GM12878 (cell line): ENCODE measurements at regions not wholly inside any gene's neighbourhood (a gene's known extent, or its start where the extent isn't known, plus 50 kb on each side); places are given as distances from the start of the nearest gene placed in this dataset.

Experiments
- ATAC-seq: fragments of 200-7000 bp; cut with Tn5 transposase; 3 replicates; pipeline ENCODE4 v1.9.1; 2020; ENCODE audit warnings: mild to moderate bottlenecking, moderate library complexity
- BruUV-seq: library from RNA; stranded (reverse); fragments of 400-500 nt; replicated peaks from 2 replicates; lab custom pipeline; 2021; lab: Mats Ljungman, UMichigan
- CTCF ChIA-PET: fragments of 300-600 bp; sonication (Branson Sonifier 250); formaldehyde crosslinking; extraction: SDS; loops from one replicate; lab custom pipeline; 2021; ENCODE audit warnings: inconsistent platforms; lab: Yijun Ruan, JAX
- POLR2A ChIA-PET: fragments of 350-600 bp; formaldehyde crosslinking; extraction: SDS; loops from one replicate; lab custom pipeline; 2021; ENCODE audit warnings: inconsistent platforms; lab: Charles Lee
- RAD21 ChIA-PET: fragments of 300-600 bp; sonication (Branson Sonifier 250); formaldehyde crosslinking; loops from one replicate; lab custom pipeline; 2023; ENCODE audit warnings: antibody characterized with exemption; ENCODE audit not compliant: unreplicated experiment; lab: Charles Lee
- SMC1A ChIA-PET: fragments of 300-600 bp; sonication (Branson Sonifier 250); formaldehyde crosslinking; loops from one replicate; lab custom pipeline; 2023; ENCODE audit not compliant: unreplicated experiment, uncharacterized antibody; lab: Charles Lee
- DNase-seq: peaks from one replicate; pipeline ENCODE4 v3.0.0-alpha.2; 2011; ENCODE audit warnings: low read depth, low spot score
- FAIRE-seq: peaks from 3 replicates; lab custom pipeline; 2011; peaks lifted over from hg19 to GRCh38; lab: Jason Lieb, UNC
- H2AFZ ChIP-seq: 2 replicates; pipeline ENCODE4 v1.6.0; 2011; ENCODE audit warnings: low read depth, low read length, control low read depth; ENCODE audit not compliant: control insufficient read depth
- H3K27ac ChIP-seq: 2 replicates; pipeline ENCODE4 v1.5.1; 2011; ENCODE audit warnings: control low read depth; ENCODE audit not compliant: control insufficient read depth, insufficient read depth
- H3K27me3 ChIP-seq, 2 experiments: replicated peaks in 1 of 2; 2 replicates each; pipeline versions ENCODE4 v1.6.0 to v1.6.1; 2011; ENCODE audit warnings: low read length in 1 of 2; ENCODE audit not compliant: control insufficient read depth in 2 of 2, insufficient read depth in 2 of 2
- H3K36me3 ChIP-seq, 2 experiments: 2 replicates each; pipeline ENCODE4 v1.5.1; 2011; ENCODE audit warnings: low read length in 1 of 2; ENCODE audit not compliant: control insufficient read depth in 2 of 2, insufficient read depth in 2 of 2
- H3K4me1 ChIP-seq: 2 replicates; pipeline ENCODE4 v1.6.1; 2011; ENCODE audit warnings: mild to moderate bottlenecking, low read length, moderate library complexity, mixed read lengths; ENCODE audit not compliant: control insufficient read depth, insufficient read depth
- H3K4me2 ChIP-seq: 2 replicates; pipeline ENCODE4 v1.6.0; 2011; ENCODE audit warnings: control low read depth; ENCODE audit not compliant: control insufficient read depth, insufficient read depth
- H3K4me3 ChIP-seq: fragments of 200-600 bp; sonication (generic); 2 replicates; pipeline ENCODE4 v1.5.1; 2016
- H3K79me2 ChIP-seq: 2 replicates; pipeline ENCODE4 v1.6.0; 2011; ENCODE audit warnings: low read length; ENCODE audit not compliant: control insufficient read depth, insufficient read depth
- H3K9ac ChIP-seq: 2 replicates; pipeline ENCODE4 v1.8.0; 2011; ENCODE audit warnings: low read length, control low read depth, mixed read lengths; ENCODE audit not compliant: control insufficient read depth, insufficient read depth
- H3K9me3 ChIP-seq: replicated peaks from 3 replicates; pipeline ENCODE4 v1.5.1; 2011; ENCODE audit warnings: mild to moderate bottlenecking, low read length; ENCODE audit not compliant: control insufficient read depth, insufficient read depth
- H4K20me1 ChIP-seq: 2 replicates; pipeline ENCODE4 v1.6.0; 2011; ENCODE audit not compliant: control insufficient read depth, insufficient read depth
- CREB1 ChIP-seq: IDR thresholded peaks from 2 replicates; pipeline ENCODE4 v1.6.1; 2012; ENCODE audit warnings: low read depth, mild to moderate bottlenecking, inconsistent platforms
- EED ChIP-seq: sonication (generic); IDR thresholded peaks from 2 replicates; pipeline ENCODE4 v1.6.1; 2016; ENCODE audit warnings: antibody characterized with exemption, low read depth
- ESRRA ChIP-seq: IDR thresholded peaks from 2 replicates; pipeline ENCODE4 v1.6.1; 2012; ENCODE audit warnings: mild to moderate bottlenecking, low read length, improper control_type of control experiment
- FOS ChIP-seq: IDR thresholded peaks from 3 replicates; pipeline ENCODE4 v1.6.1; 2011; ENCODE audit warnings: borderline replicate concordance; ENCODE audit not compliant: insufficient read length; ENCODE audit errors: extremely low read depth
- HSF1 ChIP-seq: fragments of 150-350 bp; IDR thresholded peaks from 2 replicates; pipeline ENCODE4 v1.6.1; 2014; ENCODE audit warnings: mild to moderate bottlenecking, low read depth, low read length
- IKZF1 ChIP-seq: fragments of 450-650 bp; conservative IDR thresholded peaks from 2 replicates; pipeline ENCODE4 v1.6.1; 2017; ENCODE audit warnings: antibody characterized with exemption, mild to moderate bottlenecking
- MAX ChIP-seq: IDR thresholded peaks from 2 replicates; pipeline ENCODE4 v1.6.1; 2012; ENCODE audit warnings: low read depth, low read length, improper control_type of control experiment
- NFYA ChIP-seq: IDR thresholded peaks from 2 replicates; pipeline ENCODE4 v1.6.1; 2011; ENCODE audit warnings: low read depth, mild to moderate bottlenecking, low read length, improper control_type of control experiment, borderline replicate concordance
- SP1 ChIP-seq: IDR thresholded peaks from one replicate; pipeline ENCODE4 v1.6.1; 2011; ENCODE audit warnings: low read depth, low read length
- ZBED1 ChIP-seq: IDR thresholded peaks from 2 replicates; pipeline ENCODE4 v1.6.1; 2016; ENCODE audit warnings: borderline replicate concordance
- ZNF217 ChIP-seq: fragments of 450-650 bp; IDR thresholded peaks from 2 replicates; pipeline ENCODE4 v1.6.1; 2017; ENCODE audit warnings: antibody characterized with exemption, mild to moderate bottlenecking
- ZSCAN29 ChIP-seq: fragments of 450-650 bp; IDR thresholded peaks from 2 replicates; pipeline ENCODE4 v1.6.1; 2017; ENCODE audit warnings: mild to moderate bottlenecking, moderate library complexity
- WGBS: methylation state at CpG from one replicate; pipeline ENCODE4 v1.1.6; 2016; ENCODE audit warnings: low lambda C conversion rate; ENCODE audit not compliant: insufficient replicate concordance, insufficient coverage; ENCODE audit errors: missing lambda C conversion rate; 5-methylcytosine and 5-hydroxymethylcytosine counted together
- in situ Hi-C: fragments of 300-500 bp; cut with MboI; formaldehyde crosslinking; loops from 9 replicates; pipeline ENCODE4 v1.14.3; 2018; ENCODE audit warnings: mixed read lengths
- intact Hi-C: fragments of 100-400 bp; cut with micrococcal nuclease; formaldehyde crosslinking; loops from one replicate; pipeline ENCODE4 v1.14.2; 2022; ENCODE audit not compliant: unreplicated experiment
- TF ChIP-seq, protein P1 (sequence below): fragments of 450-650 bp; IDR thresholded peaks from 2 replicates; pipeline ENCODE4 v1.6.1; 2016; ENCODE audit warnings: mild to moderate bottlenecking
- TF ChIP-seq, protein P2 (sequence below): IDR thresholded peaks from 2 replicates; pipeline ENCODE4 v1.6.1; 2012; ENCODE audit warnings: low read length, inconsistent platforms

- RAD21 ChIA-PET = no interaction called here
- H3K9ac ChIP-seq = no peak overlapping the region
- H4K20me1 ChIP-seq = no peaks in the 10 kb centered on the region
- H3K4me1 ChIP-seq = no peaks in the 10 kb centered on the region
- H3K27ac ChIP-seq = no peak overlapping the region
- H3K36me3 ChIP-seq = no peaks in the 10 kb centered on the region
- no peak overlapping the region for H2AFZ ChIP-seq
- H3K4me2 ChIP-seq = no peak overlapping the region
- no peak overlapping the region for H3K4me3 ChIP-seq
- no peaks in the 10 kb centered on the region; the same call in 2 of the 3 replicates for H3K9me3 ChIP-seq
- intact Hi-C loops = no loop called here
- ATAC-seq (no peak), FAIRE-seq (no peak), DNase-seq (no peak)
- in situ Hi-C loops = no loop called here
- WGBS = 50% methylated on average over 2 of the region's 2 CpGs
- TF ChIP-seq, protein P1, sequence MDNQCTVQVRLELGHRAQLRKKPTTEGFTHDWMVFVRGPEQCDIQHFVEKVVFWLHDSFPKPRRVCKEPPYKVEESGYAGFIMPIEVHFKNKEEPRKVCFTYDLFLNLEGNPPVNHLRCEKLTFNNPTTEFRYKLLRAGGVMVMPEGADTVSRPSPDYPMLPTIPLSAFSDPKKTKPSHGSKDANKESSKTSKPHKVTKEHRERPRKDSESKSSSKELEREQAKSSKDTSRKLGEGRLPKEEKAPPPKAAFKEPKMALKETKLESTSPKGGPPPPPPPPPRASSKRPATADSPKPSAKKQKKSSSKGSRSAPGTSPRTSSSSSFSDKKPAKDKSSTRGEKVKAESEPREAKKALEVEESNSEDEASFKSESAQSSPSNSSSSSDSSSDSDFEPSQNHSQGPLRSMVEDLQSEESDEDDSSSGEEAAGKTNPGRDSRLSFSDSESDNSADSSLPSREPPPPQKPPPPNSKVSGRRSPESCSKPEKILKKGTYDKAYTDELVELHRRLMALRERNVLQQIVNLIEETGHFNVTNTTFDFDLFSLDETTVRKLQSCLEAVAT = no peak
- TF ChIP-seq NFYA (no peak), HSF1 (no peak), ZBED1 (no peak), ZSCAN29 (no peak), MAX (no peak), SP1 (no peak), EED (no peak), ZNF217 (no peak), FOS (no peak), CREB1 (no peak), IKZF1 (no peak), ESRRA (no peak)
- TF ChIP-seq, protein P2, sequence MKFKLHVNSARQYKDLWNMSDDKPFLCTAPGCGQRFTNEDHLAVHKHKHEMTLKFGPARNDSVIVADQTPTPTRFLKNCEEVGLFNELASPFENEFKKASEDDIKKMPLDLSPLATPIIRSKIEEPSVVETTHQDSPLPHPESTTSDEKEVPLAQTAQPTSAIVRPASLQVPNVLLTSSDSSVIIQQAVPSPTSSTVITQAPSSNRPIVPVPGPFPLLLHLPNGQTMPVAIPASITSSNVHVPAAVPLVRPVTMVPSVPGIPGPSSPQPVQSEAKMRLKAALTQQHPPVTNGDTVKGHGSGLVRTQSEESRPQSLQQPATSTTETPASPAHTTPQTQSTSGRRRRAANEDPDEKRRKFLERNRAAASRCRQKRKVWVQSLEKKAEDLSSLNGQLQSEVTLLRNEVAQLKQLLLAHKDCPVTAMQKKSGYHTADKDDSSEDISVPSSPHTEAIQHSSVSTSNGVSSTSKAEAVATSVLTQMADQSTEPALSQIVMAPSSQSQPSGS = no peak
- POLR2A ChIA-PET = no interaction called here
- H3K79me2 ChIP-seq = no peaks in the 10 kb centered on the region
- no peaks in the 10 kb centered on the region for H3K27me3 ChIP-seq
- BruUV-seq = no TSS peak
- CTCF ChIA-PET = interaction anchor here (0.6 to 0.9 kb wide), 3 partner anchors 8 to 560 kb away, joined by 3 to 4 read pairs (median 3); no protein-coding TSS in a partner anchor
- SMC1A ChIA-PET = interaction anchor here (0.6 to 1.3 kb wide), 3 partner anchors 15 to 601 kb away, joined by 3 read pairs; no protein-coding TSS in a partner anchor
Observed at GRCh38 chr3:78506581-78507195, 1261.1 kb downstream of the ROBO1 start.
